PC-9 (cell line): ENCODE measurements at regions not wholly inside any gene's neighbourhood (a gene's known extent, or its start where the extent isn't known, plus 50 kb on each side); places are given as distances from the start of the nearest gene placed in this dataset.

Source experiments
- BruUV-seq: library from RNA; stranded (reverse); fragments of 400-500 nt; replicated peaks from 2 replicates; lab custom pipeline; 2021; lab: Mats Ljungman, UMichigan
- CTCF ChIA-PET: fragments of 300-600 bp; sonication (Branson Sonifier 250); formaldehyde crosslinking; loops from one replicate; lab custom pipeline; 2022; ENCODE audit warnings: antibody characterized with exemption; lab: Charles Lee
- POLR2A ChIA-PET: fragments of 300-600 bp; sonication (Branson Sonifier 250); formaldehyde crosslinking; loops from one replicate; lab custom pipeline; 2022; ENCODE audit warnings: antibody characterized with exemption; ENCODE audit not compliant: unreplicated experiment; lab: Charles Lee
- DNase-seq, 2 experiments: peaks; one replicate each; pipeline versions ENCODE4 v3.0.0 to v3.0.0-alpha.2; 2015 to 2022; ENCODE audit warnings: mixed read lengths in 1 of 2
- H2AFZ ChIP-seq: fragments of 200-600 bp; sonication (generic); 2 replicates; pipeline ENCODE4 v1.8.1; 2017; ENCODE audit warnings: antibody characterized with exemption
- H3F3A ChIP-seq: fragments of 200-600 bp; sonication (generic); 2 replicates; pipeline ENCODE4 v1.8.1; 2017; ENCODE audit warnings: antibody characterized with exemption, mild to moderate bottlenecking, low read depth; ENCODE audit not compliant: insufficient read depth
- H3K27ac ChIP-seq: fragments of 200-600 bp; sonication (generic); 2 replicates; pipeline ENCODE4 v1.6.1; 2016; ENCODE audit warnings: mixed run types
- H3K27me3 ChIP-seq: fragments of 200-600 bp; sonication (generic); 2 replicates; pipeline ENCODE4 v1.6.1; 2016; ENCODE audit warnings: low read depth, mixed run types; ENCODE audit not compliant: insufficient read depth
- H3K36me3 ChIP-seq: fragments of 200-600 bp; sonication (generic); 2 replicates; pipeline ENCODE4 v1.6.1; 2016; ENCODE audit warnings: low read depth, mixed run types
- H3K4me1 ChIP-seq: fragments of 200-600 bp; sonication (generic); replicated peaks from 2 replicates; pipeline ENCODE4 v1.6.1; 2016; ENCODE audit warnings: mixed run types; ENCODE audit not compliant: insufficient read depth
- H3K4me2 ChIP-seq: fragments of 200-600 bp; sonication (generic); 2 replicates; pipeline ENCODE4 v1.6.1; 2017; ENCODE audit warnings: mixed run types
- H3K4me3 ChIP-seq: fragments of 200-600 bp; sonication (generic); 2 replicates; pipeline ENCODE4 v1.6.1; 2016; ENCODE audit warnings: mixed run types
- H3K79me2 ChIP-seq: fragments of 200-600 bp; sonication (generic); 2 replicates; pipeline ENCODE4 v1.6.1; 2017; ENCODE audit warnings: low read depth, mixed run types
- H3K9me2 ChIP-seq: fragments of 200-600 bp; sonication (generic); 2 replicates; pipeline ENCODE4 v1.8.1; 2017; ENCODE audit warnings: mild to moderate bottlenecking; ENCODE audit not compliant: insufficient read depth
- H3K9me3 ChIP-seq: fragments of 200-600 bp; sonication (generic); 2 replicates; pipeline ENCODE4 v1.8.1; 2016; ENCODE audit warnings: low read depth; ENCODE audit not compliant: insufficient read depth
- H4K20me1 ChIP-seq: fragments of 200-600 bp; sonication (generic); 2 replicates; pipeline ENCODE4 v1.8.1; 2017; ENCODE audit not compliant: insufficient read depth
- CTCF ChIP-seq: fragments of 200-600 bp; sonication (generic); conservative IDR thresholded peaks from 2 replicates; pipeline ENCODE4 v1.6.1; 2017; ENCODE audit warnings: mixed run types, antibody characterized with exemption, mild to moderate bottlenecking, moderate library complexity
- EZH2 ChIP-seq: fragments of 200-600 bp; sonication (generic); IDR thresholded peaks from 2 replicates; pipeline ENCODE4 v1.8.0; 2017; ENCODE audit warnings: antibody characterized with exemption, low read depth
- intact Hi-C: fragments of 100-400 bp; cut with micrococcal nuclease; formaldehyde crosslinking; loops from one replicate; pipeline ENCODE4 v1.10.0; 2022; ENCODE audit not compliant: unreplicated experiment

- DNase-seq = no peak
- intact Hi-C loops = no loop called here
- BruUV-seq = no TSS peak
- ChIA-PET POLR2A (no interaction called here), CTCF (no interaction called here)
- Histone ChIP-seq H3K36me3 (no peaks in the 10 kb centered on the region), H3K27ac (no peak overlapping the region), H3K79me2 (no peaks in the 10 kb centered on the region), H3K9me3 (no peaks in the 10 kb centered on the region), H3K9me2 (no peaks in the 10 kb centered on the region), H3K27me3 (no peaks in the 10 kb centered on the region), H3K4me3 (no peak overlapping the region), H3F3A (no peaks in the 10 kb centered on the region), H3K4me2 (no peak overlapping the region), H3K4me1 (no peaks in the 10 kb centered on the region), H2AFZ (no peak overlapping the region), H4K20me1 (no peaks in the 10 kb centered on the region)
- TF ChIP-seq CTCF = no peak
- no peak for TF ChIP-seq EZH2
These were observed 1285.9 kb upstream of the CELF4 start for GRCh38 chr18:38851526-38851925.

- TF ChIP-seq EZH2 (no peak), CTCF (no peak)
- BruUV-seq = no TSS peak
- Histone ChIP-seq H3K27ac (no peak overlapping the region), H3K36me3 (no peaks in the 10 kb centered on the region), H3K4me3 (no peak overlapping the region), H3K27me3 (no peaks in the 10 kb centered on the region), H3K9me3 (no peaks in the 10 kb centered on the region), H3K4me1 (no peaks in the 10 kb centered on the region), H3K79me2 (no peaks in the 10 kb centered on the region), H3K4me2 (no peak overlapping the region), H2AFZ (no peak overlapping the region), H3K9me2 (no peaks in the 10 kb centered on the region), H3F3A (no peaks in the 10 kb centered on the region), H4K20me1 (no peaks in the 10 kb centered on the region)
- intact Hi-C loops = no loop called here
- ChIA-PET POLR2A (no interaction called here), CTCF (no interaction called here)
- no peak for DNase-seq
These were observed 1281.7 kb upstream of the CELF4 start for GRCh38 chr18:38847326-38847725.

GRCh38 chr18:38843291-38843690 lies 1277.7 kb upstream of the CELF4 start:
- H3K9me2 ChIP-seq = no peaks in the 10 kb centered on the region
- H3K79me2 ChIP-seq = no peaks in the 10 kb centered on the region
- no peaks in the 10 kb centered on the region for H4K20me1 ChIP-seq
- H3K27ac ChIP-seq = no peak overlapping the region
- DNase-seq = no peak
- H3K4me1 ChIP-seq = no peaks in the 10 kb centered on the region
- POLR2A ChIA-PET = no interaction called here
- no peak overlapping the region for H2AFZ ChIP-seq
- no peak overlapping the region for H3K4me2 ChIP-seq
- TF ChIP-seq EZH2 = no peak
- no peak for TF ChIP-seq CTCF
- no peaks in the 10 kb centered on the region for H3K9me3 ChIP-seq
- no TSS peak for BruUV-seq
- no peaks in the 10 kb centered on the region for H3K36me3 ChIP-seq
- no peaks in the 10 kb centered on the region for H3F3A ChIP-seq
- no peaks in the 10 kb centered on the region for H3K27me3 ChIP-seq
- H3K4me3 ChIP-seq = no peak overlapping the region
- CTCF ChIA-PET = no interaction called here
- intact Hi-C loops = no loop called here
